ENCODE measurements at regions not wholly inside any gene's neighbourhood (a gene's known extent, or its start where the extent isn't known, plus 50 kb on each side); places are given as distances from the start of the nearest gene placed in this dataset.

- DNase-seq (ENCODE audit: low read depth): no peak
These were observed 94.7 kb upstream of the INTU start for GRCh38 chr4:127538016-127538415.

DNA sequence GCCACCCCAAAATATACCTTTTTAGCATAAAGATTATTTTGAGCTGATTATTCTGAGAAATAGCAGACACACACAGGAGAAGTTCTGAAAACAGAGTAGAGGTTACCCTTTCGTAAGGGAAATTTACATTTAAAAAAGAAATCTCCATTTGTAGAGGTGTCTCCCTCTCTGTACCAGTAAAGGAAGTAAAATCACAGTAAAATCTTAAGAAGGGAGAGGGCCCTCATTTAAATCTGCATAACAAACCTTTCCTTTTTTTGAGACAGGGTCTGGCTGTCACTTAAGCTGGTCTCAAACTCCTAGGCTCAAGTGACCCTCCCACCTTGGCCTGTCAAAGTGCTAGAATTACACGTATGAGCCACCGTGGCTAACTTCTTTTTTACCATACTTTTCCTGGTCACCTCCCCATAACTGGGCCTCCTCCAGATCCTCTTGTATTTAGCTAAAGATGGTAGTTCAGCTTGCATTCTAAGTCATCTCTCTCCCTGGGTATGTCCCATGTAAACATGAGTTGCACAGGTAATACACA lies 92.2 kb upstream of the INTU start:
- no peak for DNase-seq (ENCODE audit: low read depth)

GRCh38 chr4:127545271-127545670 lies 87.5 kb upstream of the INTU start:
- DNase-seq (ENCODE audit: low read depth): no peak

DNA sequence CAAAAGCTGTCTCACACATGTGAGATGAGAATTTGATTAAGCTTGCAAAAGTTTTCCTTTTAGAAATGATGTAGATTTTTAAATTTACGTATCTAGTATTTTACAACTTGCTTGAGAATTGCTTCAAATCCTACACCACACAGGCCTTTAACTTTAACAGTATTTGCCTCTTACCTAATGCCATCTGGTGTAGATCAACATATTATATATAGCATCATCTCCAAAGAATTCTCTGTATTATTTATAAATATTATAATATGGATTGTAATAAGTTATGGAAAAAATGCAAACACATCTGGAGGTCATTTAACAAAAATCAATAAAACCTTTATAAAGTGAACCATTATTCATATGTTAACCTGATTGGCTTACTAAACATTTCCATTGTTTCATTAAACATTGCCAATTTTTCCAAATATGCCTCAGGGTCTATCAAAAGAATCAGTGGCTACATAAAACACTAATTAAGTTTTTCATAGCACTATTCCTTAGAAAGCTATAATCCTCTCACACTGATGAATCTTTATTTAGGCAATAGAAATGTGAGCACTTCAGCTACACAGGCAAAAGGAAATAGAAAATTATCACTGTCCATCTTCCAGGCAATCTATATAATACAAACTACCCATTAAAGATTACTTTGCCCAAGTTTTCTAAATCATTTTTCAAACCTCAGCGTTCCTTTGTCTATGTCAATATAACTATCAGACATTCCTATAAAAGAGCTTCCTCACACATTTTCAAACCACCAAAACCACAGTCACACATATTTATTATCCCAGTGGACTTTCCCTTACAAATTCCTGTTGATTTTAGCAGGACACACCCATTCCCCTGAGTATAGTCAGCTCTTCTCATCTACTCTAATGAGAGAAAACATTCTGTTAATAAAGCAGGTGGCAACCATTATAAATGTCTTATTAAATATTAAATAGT lies 83.5 kb upstream of the INTU start:
- no peak for DNase-seq (ENCODE audit: low read depth)

DNA sequence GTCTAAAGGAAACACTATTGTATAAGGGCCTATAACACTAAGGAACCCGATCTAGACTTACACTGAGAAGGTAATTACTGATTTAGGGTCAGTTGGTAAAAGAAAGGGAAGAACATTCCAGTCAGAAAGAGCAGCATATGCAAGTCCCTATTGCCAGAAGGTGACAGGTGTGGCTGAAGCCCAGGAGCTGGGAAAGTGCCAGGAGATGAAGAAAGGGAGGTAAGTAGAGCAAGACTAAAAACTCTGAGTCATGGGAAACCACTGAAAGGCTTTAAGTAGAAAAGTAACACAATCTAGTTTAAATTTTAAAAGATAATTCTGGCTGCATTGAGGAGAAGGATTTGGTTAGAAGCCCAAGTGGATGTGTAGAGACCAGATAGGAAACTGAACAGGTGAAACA lies 77.7 kb upstream of the INTU start:
- no peak for DNase-seq (ENCODE audit: low read depth)

DNA sequence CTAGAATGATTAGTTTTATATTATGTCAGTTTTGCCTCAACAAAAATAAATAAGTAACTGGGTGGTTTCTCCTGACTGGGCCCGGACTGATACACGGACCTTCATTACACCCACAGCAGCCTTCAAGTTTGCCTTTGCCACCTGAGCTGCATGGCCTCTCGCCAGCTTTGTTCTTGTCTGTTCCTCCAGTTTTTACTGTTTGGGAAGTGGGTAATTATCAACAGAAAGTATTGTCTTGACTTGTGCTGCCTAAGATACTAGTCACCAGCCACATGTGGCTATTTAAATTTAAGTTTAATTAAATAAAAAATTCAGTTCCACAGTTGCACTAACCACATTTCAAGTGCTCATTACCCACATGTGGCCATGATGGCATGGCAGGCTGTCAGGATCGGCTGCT lies 74.7 kb upstream of the INTU start:
- DNase-seq (ENCODE audit: low read depth): no peak

DNA sequence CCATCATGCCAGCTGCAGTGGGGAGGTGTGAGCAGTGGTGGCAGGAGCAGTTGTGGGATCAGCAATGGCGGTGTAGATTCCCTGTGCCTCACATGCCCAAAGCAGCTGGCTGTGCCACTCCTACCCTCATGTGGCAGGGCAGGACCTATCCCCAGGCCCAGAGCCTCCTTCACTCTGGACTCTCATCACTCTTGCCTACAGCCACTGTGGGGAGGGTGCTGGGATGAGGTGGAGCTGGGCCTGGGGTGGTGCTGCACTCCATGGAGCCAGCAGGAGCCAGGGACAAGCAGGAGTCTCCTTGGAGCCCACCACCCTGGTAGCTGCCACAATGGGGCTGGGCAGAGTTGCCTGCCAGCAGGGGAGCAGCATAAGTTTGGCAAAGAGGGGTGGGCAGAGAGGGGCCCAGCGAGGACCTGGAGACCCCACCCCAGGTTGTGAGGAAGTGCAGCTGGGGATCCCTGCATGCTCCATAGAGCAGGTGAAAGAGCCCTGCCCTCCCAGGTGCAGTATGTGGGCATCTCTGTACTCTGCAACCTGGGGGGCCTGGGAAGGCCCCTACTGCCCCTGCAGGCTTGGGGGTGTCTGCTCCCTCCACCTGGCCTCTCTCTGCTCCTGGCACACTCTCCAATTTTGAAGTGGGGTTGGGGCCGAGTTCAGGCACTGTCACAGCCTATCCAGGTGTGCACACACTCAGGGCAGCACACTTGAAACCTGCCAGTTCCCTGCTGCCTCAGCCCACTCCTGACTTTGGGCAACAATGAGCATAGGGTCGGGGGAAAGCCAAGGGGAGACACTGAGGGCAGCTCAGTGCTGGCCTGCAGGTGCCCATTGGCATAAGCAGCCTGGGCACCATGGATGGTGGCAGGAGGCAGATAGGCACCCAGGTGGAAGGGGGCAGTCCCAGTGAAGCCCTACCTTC lies 74.0 kb upstream of the INTU start:
- DNase-seq (ENCODE audit: low read depth): no peak

DNA sequence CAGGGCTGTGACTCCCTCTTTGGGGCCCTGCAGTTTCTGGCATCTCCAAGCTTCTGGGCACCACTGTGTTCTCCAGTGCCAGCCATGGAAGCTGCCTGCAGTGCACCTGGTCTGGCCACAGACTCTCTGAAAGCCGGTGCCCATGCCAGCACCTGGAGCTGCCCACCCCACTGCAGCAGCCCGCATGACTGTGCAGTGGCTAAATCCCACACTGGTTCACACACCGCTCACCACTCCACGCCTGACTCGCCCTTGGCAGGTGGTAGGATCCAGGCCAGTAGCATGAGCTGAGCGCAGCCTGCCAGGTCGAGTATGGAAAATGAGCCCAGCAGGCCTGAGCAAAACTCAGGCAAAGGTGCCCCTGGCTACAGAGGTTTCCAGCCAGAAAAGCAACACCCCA lies 72.8 kb upstream of the INTU start:
- no peak for DNase-seq (ENCODE audit: low read depth)

DNA sequence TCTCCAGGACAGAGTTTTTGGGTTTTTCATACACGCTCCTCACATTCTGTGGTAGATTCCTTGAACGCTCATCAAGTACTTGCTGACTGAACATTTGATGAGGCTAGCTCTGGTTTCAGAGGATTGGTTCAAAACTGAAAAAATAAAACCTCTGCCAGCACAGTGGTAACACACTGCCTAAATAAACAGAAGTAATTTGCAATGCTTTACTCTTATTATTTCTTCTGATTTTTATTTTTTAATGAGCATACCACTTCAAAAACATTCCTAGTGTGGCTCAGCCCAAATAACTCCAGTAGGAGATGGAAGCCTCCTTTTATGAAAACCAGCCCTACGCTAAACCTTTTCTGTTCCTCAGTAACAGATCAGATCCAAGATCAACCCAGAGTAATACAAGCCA lies 72.0 kb upstream of the INTU start:
- DNase-seq (ENCODE audit: low read depth): no peak

DNA sequence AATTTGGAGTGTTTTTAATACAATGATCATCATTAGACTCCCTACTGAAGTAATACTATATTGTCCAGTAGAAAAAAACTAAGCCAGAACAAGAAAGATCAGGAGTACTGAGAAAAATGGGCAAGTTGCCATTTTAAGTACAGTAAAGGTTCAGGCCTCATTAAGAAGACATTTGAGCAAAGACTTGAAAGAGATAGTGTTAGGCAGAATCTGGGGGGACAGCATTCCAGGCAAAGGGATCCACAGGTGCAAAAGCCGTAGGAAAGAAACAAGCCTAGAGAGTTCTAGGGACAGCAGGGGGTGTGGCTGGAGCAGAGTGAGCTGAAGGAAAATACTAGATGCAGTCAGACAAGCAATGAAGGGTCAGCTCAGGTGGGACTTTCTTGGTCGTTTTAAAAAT lies 58.1 kb upstream of the INTU start:
- no peak for DNase-seq (ENCODE audit: low read depth)

DNA sequence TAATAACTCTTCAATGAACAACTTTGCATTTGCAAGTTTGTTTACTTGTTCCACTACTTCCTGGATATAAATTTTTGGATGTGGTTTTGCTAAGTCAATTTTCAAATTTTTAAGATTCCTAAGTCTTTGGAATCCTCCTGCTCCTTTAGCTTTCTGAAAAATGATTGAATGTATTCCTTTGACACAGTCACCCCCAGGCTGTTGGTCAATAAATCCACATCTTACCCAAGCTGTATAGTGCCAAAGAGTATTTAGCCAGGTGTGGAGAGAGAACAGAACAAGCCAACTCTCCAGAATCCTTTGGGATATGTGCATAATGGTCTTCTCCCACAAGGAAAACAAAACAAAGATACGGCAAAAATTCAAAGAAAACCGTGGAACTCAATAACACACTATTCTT lies 56.9 kb upstream of the INTU start:
- DNase-seq (ENCODE audit: low read depth): no peak

DNA sequence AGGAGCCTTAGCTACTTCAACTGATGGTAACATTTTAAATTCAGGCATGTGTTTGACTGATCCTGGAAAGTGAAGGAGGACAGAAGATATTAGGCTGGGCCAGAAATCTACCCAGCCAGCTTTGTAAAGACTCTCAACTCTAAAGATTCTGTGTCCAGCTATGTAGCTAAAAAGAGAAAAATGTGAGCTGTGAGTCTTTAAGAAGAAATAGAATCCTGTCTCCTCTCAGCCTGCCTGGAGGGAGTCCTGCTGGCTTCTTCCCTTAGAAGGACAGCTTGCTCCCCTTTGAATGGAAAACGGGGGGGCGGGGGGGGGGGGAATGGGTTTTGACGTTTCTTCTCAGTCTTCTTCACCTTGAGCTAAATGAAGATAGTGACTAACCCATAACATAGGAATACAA lies 54.3 kb upstream of the INTU start:
- no peak for DNase-seq (ENCODE audit: low read depth)

DNA sequence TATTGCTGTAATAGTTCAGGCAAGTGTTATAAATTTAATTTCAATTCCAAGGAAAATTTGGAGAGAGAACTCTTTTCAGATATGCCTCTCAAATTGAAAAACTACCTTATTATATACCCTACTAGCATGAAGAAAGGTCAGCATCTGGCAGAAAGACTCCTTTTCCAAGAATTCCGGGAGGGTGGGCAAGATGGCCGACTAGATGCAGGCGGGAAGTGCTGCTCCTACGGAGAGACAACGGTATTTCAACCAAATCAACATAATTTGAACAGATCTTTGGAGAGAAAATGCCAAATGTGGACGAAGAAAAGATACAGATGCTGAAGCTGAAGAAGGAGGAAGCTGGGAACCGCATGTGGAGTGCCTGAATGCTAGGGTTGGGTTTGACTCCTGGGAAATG lies 53.8 kb upstream of the INTU start:
- DNase-seq (ENCODE audit: low read depth): no peak

DNA sequence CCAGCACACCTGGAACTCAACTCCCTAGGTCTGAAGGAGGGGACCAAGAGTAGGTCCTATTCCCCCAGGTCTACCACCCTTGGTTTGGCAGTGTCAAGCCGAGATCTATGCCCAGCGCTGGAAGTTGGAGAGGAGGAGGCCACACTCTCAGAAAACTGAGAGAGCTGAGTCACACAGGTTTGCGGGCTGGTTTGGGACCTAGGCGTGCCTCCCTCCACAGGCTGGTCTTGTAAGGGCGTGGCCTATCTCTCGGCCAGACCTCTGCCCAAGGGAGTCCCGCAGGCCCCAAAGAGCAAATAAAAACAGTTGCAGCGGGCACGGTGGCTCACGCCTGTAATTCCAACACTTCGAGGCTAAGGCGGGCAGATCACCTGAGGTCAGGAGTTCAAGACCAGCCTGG lies 52.9 kb upstream of the INTU start:
- DNase-seq (ENCODE audit: low read depth): no peak

DNA sequence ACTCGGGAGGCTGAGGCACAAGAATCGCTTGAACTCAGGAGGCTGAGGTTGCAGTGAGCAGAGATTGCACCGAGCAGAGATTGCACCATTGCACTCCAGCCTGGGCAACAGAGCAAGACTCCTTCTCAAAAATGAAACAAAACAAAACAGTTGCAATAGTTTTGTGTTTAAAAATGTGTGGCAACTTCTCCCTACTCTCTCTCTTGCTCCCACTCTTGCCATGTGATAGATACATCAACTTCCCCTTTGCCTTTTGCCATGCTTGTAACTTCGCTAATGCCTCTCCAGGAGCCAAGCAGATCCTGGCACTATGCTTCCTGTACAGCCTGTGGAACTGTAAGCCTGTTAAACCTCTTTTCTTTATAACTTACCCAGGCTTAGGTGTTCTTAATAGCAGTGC lies 52.5 kb upstream of the INTU start:
- DNase-seq (ENCODE audit: low read depth): no peak

GRCh38 chr4:127580891-127581290 lies 51.9 kb upstream of the INTU start:
- no peak for DNase-seq (ENCODE audit: low read depth)

Data from activated T-cell treated with anti-CD3 and anti-CD28 coated beads for 48 hours (primary cell).